HG02623 (cell line): ENCODE measurements at regions not wholly inside any gene's neighbourhood (a gene's known extent, or its start where the extent isn't known, plus 50 kb on each side); places are given as distances from the start of the nearest gene placed in this dataset.

ENCODE experiments used
- ATAC-seq: cut with Tn5 transposase; IDR thresholded peaks from one replicate; pipeline ENCODE4 v1.9.1; 2021; ENCODE audit warnings: moderate library complexity; ENCODE audit not compliant: unreplicated experiment

DNA sequence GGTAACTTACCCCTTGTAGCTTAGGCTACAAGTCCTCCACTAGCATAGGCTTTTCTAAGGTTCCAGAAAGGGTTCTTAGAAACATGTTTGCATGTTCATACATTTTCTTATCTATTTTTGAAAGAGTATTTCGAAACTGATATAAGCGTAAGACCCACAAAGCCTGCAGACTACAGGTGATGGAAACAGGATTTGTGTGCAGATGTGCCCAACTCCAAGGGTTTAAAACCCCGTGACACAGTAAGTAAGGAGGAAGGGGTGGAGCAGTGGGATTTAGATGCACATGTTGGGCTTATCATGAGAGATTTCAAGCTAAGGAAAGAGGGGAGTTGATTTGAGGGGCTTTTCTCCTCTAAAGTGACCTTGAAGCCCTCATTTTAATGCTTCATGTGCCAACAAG lies 164.7 kb downstream of the LTN1 start:
- ATAC-seq = no peak

GRCh38 chr21:28827422-28827821 lies 165.3 kb downstream of the LTN1 start:
- no peak for ATAC-seq

GRCh38 chr21:28826569-28826968 lies 166.1 kb downstream of the LTN1 start:
- ATAC-seq = no peak

DNA sequence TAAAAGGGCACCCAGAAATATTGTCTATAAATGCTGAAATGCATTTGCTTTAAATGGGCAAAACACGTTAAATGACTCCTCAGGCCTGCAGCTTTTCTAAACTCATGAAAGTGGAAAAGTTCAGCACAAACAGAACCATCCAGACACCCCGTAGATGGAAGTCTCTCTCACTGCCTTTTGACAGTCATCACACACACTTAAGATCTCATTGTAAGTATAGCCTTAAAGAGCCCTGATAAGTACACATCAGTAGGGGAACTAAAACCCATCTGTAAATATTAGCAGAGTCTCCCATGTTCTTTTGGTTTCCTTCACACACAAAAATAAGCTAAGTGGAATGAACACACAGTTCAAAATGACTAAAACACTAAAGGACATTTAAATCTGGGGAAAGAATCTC lies 166.7 kb downstream of the LTN1 start:
- no peak for ATAC-seq

GRCh38 chr21:28823429-28823828 lies 169.2 kb downstream of the LTN1 start:
- ATAC-seq = no peak

DNA sequence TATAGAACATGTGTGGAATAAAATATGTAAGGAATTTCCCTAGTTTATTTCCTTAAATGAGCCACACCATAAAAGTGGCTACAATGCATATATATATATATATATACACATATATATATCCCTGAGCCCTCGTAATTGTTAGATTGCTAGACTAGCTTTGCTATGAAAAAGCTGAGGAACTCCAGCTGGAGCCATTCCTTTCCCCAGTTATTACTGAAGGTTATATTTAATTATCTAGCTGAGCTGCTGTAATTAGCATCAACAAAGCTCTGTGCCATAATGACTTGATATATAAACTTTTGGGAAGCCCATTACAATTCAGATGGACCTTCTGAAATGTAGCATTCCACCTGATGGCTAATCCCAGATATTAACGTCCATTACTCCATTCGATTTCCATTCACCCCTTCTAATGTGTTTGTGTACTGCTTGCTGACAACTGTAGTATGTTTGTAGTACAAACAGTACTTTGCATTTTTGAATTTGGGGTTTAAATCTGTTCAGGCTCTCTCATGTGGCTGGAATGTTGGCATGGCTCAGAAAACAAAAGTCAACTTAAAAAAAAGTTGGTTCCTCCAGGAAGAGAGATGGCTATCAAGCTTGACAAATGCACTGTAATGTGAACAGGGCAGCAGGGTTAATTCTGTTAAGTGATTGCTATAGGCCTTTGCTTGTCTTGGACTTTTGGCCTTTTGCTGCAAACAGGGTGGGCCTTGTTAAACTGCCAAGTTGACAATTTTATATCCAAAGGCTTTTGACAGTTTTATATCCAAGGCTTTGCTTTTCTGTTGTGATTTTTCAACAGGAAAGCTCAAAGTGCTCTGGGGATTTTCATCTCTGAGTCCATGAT lies 170.0 kb downstream of the LTN1 start:
- ATAC-seq = no peak

GRCh38 chr21:28822123-28822399 lies 170.6 kb downstream of the LTN1 start:
- ATAC-seq = no peak

GRCh38 chr21:28821276-28822122 lies 171.2 kb downstream of the LTN1 start:
- no peak for ATAC-seq

GRCh38 chr21:28818663-28819278 lies 173.9 kb downstream of the LTN1 start:
- no peak for ATAC-seq

GRCh38 chr21:28817871-28818270 lies 174.8 kb downstream of the LTN1 start:
- ATAC-seq = no peak

DNA sequence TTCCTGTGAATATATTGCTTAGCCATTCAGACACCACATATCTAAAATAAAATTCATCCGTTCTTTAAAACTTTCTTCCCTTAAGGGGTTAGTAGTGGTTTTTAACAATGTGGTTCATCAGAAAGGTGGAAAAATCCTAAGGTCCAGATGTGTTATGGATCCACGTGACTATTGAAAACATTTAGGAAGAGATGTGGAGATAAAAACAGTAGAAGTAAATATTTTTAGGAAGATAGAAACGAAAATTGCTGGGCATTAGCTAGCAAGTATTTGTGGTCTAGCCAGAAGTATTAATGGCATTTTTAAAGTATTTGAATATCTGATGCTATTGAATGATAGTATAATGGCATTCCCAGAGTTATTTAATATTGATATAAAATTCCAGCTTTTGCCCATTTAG lies 180.8 kb downstream of the LTN1 start:
- no peak for ATAC-seq

DNA sequence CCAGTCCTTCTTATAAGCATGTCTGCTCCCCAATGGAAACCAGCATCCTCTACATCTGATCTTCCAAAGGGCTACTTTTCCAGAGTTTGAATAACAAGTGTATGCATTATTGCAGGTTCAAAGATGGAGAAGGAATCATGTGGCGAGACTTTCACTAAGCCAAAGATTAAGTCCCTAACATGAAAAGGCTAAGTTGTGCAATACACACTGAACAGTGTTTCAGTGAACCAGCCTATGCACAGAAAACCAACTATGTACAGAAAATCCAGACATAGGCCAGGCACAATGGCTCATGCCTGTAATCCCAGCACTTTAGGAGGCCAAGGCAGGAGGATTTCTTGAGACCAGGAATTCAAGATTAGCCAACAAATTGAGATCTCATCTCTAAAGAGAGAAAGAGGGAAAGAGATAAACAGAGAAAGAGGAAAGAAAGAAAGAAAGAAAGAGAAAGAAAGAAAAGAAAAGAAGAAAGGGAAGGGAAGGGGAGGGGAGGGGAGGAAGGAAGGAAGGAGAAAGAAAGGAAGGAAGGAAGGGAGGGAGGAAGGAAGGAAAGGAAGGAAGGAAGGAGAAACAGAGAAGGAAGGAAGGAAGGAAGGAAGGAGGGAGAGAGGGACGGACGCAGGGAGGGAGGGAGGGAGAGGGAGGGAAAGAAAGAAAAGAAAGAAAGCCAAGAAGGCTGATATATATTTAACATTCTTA lies 181.7 kb downstream of the LTN1 start:
- no peak for ATAC-seq

DNA sequence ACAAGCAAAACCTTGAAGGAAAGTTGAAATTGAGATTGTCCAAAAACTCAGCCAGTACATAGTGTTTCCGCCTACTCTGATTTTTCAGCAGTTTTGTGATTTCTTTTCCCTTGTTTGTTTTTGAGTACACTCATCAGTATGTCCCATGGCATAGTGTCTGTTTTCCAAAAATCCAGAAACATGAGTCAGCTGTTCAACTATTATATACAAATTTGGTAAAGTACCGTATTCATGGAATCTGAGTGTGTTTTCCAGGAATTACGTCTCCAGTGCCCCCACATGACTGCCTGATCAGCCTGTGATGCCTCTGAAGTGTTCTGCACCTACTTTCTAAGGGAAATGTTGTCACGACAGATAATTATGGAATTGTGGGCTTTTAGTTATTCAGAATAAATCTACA lies 186.8 kb downstream of the LTN1 start:
- ATAC-seq = no peak

- no peak for ATAC-seq
Observed at GRCh38 chr21:28804089-28804670, 188.5 kb downstream of the LTN1 start.

DNA sequence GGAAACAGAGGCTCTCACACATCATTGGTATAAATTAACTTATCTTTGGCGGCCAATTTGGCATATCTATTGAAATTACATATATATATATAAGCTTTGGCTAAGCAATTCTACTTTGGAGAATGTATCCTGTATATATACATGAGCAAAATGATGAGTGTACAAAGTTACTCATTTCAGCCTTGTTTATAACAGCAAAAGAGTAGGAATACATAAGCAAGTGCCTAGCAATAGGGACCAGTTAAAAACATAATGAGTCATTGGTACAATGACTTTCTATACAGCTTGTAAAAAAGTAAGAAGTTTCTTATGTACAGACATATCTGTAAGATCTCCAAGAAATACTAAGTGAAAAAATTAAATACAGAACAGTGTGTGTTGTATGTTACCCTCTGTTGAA lies 190.8 kb downstream of the LTN1 start:
- ATAC-seq = no peak

DNA sequence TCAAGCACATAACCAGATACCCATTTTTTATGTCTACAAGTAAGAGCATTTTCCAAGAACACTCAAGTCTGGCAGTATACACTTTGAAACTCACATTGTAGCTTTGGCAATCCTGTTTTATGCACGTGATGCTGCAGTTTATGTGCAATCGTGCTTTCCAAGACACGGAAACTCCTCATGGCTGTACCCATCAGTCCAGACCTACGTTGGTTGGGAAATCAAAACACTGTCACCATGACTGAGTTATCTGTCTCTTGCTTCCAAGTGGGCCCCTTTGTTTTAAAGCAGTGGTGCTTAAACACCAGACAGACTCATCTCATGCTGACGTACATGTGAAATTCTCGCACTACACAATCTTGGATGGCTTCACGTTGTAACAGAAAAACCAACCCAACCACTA lies 192.8 kb downstream of the LTN1 start:
- no peak for ATAC-seq

GRCh38 chr21:28798798-28799197 lies 193.9 kb downstream of the LTN1 start:
- no peak for ATAC-seq

DNA sequence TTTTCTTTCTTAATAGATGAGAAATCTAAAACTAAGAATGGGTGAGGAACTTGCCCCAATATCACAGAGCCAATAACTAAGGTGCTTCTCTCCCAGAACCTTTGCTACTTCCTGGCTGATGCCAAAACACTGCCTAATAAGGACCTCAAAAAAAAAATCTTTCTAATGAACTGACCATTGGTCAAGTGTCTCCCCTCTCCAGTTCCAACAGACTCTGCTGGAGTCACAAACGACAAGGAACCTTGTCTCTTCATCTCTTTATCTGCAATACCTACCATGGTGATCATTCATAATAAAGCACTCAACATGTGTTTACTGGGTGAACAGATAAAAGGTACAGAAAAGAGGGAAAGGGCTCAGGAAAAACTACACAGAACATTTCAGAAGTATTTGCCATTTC lies 197.4 kb downstream of the LTN1 start:
- no peak for ATAC-seq

- ATAC-seq = no peak
Observed at GRCh38 chr21:28794371-28794851, 198.3 kb downstream of the LTN1 start.

DNA sequence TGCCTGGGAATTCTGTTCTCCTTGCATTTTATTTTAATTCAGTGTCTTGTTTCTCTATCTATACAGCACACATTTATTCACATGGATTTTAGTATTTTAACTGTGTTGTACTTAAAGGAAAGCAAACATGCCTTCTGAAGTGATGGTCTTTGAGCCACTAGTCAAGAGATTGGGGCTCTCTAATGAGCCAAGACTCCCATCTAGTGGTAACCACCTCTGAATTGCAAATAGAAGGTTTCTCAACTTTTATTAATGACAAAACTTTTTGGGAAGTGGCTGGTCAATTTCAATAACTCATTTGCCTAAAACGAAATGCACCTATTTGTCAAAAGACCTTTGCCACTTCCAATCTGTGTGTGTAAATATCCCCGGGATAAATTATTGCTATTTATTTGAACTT lies 199.6 kb downstream of the LTN1 start:
- no peak for ATAC-seq
